22Rv1 (cell line): ENCODE measurements at regions not wholly inside any gene's neighbourhood (a gene's known extent, or its start where the extent isn't known, plus 50 kb on each side); places are given as distances from the start of the nearest gene placed in this dataset.

Experiments used
- ZFX ChIP-seq: fragments of 450-650 bp; IDR thresholded peaks from 2 replicates; pipeline ENCODE4 v1.6.1; 2017; ENCODE audit warnings: antibody characterized with exemption, borderline replicate concordance
- TF ChIP-seq, protein P1 (sequence below): fragments of 450-650 bp; IDR thresholded peaks from 2 replicates; pipeline ENCODE4 v1.5.1; 2017; ENCODE audit warnings: mild to moderate bottlenecking

DNA sequence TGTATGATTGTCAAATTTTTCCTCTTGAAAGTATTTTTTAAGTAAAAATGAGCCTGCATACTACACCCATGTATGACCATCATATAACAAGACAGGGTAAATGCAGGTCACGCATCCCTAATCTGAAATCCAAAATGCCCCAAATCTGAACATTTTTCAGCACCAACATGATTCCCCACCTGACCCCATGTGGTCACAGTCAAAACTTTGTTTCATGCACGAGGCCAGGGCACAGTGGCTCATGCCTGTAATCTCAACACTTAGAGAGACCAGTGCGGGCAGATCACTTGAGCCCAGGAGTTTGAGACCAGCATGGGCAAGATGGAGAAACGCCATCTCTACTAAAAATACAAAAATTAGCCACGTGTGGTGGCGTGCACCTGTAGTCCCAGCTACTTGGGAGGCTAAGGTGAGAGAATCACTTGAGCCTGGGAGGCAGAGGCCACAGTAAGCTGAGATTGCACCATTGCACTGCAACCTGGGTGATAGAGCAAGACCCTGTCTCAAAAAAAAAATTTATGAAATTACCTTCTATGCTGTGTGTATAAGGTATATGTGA lies 63.7 kb upstream of the NPAS1 start:
- TF ChIP-seq, protein P1, sequence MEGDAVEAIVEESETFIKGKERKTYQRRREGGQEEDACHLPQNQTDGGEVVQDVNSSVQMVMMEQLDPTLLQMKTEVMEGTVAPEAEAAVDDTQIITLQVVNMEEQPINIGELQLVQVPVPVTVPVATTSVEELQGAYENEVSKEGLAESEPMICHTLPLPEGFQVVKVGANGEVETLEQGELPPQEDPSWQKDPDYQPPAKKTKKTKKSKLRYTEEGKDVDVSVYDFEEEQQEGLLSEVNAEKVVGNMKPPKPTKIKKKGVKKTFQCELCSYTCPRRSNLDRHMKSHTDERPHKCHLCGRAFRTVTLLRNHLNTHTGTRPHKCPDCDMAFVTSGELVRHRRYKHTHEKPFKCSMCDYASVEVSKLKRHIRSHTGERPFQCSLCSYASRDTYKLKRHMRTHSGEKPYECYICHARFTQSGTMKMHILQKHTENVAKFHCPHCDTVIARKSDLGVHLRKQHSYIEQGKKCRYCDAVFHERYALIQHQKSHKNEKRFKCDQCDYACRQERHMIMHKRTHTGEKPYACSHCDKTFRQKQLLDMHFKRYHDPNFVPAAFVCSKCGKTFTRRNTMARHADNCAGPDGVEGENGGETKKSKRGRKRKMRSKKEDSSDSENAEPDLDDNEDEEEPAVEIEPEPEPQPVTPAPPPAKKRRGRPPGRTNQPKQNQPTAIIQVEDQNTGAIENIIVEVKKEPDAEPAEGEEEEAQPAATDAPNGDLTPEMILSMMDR: no peak
- TF ChIP-seq ZFX: no peak
